GM21447 (cell line): ENCODE measurements at regions not wholly inside any gene's neighbourhood (a gene's known extent, or its start where the extent isn't known, plus 50 kb on each side); places are given as distances from the start of the nearest gene placed in this dataset.
"Not testable (repeated sequence)": the region's sequence is repeated elsewhere in the genome, so short reads cannot be mapped to it uniquely, and the experiment has no call there.

Experiments used
- ATAC-seq: cut with Tn5 transposase; IDR thresholded peaks from one replicate; pipeline ENCODE4 v1.9.1; 2021; ENCODE audit not compliant: unreplicated experiment

DNA sequence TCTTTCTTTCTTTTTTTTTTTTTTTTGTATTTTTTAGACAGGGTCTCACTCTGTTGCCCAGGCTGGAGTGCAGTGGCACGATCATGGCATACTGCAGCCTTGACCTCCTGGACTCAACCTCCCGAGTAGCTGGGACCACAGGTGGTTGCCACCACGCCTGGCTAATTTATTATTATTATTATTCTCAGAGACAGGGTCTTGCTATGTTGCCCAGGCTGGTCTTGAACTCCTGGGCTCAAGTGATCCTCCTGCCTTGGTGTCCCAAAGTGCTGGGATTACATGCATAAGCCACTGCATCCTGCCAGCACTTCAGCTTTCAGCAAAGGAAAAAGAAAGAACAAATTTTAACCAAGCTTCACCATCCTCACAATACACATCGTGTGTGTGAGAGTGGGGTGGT lies 97.9 kb upstream of the SERBP1 start:
- no peak for ATAC-seq

DNA sequence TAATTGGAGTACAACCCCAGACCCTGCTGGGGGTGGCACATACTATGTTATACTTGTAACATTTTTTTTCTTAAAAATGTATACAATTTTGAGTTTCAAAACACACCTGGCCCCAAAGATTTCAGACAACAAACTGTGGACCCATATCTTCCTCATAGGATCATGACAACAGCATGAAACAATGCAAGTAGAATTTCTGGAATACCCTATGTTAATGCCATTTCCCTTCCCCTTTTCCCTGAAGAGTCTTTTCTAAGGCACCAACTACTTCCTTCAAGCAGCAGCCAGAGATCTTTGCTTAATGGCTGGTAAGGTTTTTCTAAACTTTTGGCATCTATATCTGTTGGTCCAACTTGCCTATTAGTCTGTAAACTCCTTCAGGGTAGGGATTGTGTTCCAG lies 99.9 kb upstream of the SERBP1 start:
- ATAC-seq, result no peak

DNA sequence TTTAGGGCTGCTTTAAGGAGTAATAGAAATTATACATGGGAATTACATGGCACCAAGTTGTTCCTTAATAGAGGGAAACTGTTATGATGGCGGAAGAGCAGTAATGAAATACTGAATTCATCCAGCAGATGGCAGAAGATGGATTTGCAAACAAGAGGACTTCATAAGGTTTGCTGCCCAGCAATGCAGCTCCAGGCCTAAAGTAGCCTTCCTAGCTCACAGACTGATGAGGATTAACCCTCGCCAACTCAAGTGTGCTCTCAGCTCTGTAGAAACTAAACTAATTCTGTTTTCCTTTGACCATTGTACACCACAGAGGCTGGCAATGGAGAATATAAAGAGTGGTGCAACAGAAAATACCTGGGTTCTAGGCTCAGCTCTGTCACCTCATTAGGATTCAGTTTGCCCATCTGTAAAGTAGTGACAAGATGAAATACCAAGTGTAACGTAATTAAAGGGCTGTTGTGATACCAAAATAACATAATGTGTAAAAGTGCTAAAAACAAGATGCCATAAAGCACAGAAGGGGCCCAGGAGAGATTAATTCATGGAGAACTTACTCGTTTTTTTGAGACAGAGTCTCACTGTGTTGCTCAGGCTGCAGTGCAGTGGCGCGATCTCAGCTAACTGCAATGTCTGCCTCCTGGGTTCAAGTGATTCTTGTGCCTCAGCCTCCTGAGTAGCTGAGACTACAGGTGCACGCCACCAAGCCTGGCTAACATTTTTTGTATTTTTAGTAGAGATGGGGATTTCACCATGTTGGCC lies 102.4 kb upstream of the SERBP1 start:
- ATAC-seq, result no peak

- no peak for ATAC-seq
Observed at GRCh38 chr1:67534627-67535065, 104.4 kb upstream of the SERBP1 start.

- peak; percentile 88 for ATAC-seq
Observed at GRCh38 chr1:67535474-67535873, 105.3 kb upstream of the SERBP1 start.

GRCh38 chr1:67536957-67537666 lies 106.9 kb upstream of the SERBP1 start:
- ATAC-seq, result no peak

GRCh38 chr1:67537667-67538018 lies 107.4 kb upstream of the SERBP1 start:
- no peak for ATAC-seq

GRCh38 chr1:67540025-67540732 lies 110.0 kb upstream of the SERBP1 start:
- ATAC-seq, result no peak

DNA sequence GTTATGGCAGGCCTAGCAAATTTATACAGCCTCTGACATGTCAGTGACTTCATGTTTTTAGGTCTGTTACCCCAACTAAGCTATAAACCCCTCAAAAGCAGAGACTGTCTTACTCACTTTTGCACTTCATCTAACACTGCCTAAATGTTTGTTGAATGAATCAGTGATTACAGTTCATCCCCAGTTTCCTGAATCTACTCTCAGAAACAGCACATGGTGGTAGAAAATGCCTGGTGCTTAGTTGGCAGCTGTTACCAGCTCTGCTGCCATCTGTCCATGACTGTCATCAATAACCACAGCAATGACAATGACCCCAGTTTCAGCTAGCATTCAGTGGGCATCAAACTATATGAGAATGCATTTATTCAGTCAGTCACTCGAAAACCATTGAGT lies 110.5 kb upstream of the SERBP1 start:
- no peak for ATAC-seq

- ATAC-seq, result no peak
Observed at GRCh38 chr1:67542747-67543146, 112.5 kb upstream of the SERBP1 start.

DNA sequence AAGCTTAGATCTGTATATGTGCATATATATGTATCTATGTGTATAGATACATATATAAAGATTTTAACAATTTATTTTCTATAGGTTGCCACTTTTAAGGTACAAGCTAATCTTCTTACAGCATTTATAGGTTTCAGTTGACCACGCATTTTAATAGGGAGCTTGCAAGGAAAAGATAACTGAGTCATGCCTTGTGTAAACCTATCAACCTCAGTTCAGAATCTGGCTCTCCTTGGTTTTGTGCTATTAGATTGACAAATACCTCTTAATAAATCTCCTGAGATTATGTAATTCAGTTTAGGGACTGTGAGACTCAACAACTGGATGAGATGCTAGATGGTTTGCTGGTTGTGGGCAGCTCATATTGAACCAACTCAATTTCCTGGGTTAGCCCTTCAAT lies 114.7 kb upstream of the SERBP1 start:
- ATAC-seq, result no peak

DNA sequence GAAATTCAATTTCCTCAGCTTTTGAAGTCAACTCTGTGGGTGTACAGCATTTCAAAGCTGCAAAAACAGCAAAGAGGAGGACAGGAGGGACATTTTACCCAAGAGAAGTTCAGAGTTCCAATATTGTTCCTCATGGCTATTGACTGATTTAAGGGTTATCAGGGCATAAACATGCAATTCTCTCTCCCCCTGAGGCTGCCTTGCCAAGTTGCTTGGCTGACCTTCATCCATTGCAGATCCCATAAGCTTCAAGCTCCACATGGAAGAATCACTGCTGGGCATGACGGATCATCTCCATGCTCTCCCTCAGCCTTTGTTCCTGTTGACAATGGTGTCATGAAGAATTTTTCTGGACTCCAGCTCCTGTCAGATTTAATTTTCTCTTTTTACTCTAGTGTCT lies 115.2 kb upstream of the SERBP1 start:
- no peak for ATAC-seq

- no peak for ATAC-seq
Observed at GRCh38 chr1:67551375-67551774, 121.2 kb upstream of the SERBP1 start.

DNA sequence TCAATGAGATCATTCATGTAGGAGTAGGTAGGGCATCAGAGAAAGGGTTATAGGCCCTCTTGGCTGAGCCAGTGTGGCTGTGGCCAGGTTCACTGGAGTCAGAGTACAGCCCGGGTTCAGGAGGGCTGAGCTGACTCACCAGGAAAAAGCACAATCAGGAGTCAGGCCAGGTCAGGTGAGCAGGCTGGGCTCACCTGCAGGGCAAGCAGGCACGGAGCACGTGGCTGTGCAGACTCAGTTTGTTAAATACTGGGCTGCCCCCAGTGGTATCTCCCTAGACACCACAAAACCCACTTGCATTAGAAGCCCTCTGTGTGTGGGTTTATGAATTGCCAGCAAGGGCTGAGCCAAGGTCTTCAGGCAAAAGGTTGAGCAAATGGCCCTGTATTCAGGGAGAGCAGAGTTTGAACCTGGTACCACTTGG lies 122.1 kb upstream of the SERBP1 start:
- ATAC-seq, result no peak

DNA sequence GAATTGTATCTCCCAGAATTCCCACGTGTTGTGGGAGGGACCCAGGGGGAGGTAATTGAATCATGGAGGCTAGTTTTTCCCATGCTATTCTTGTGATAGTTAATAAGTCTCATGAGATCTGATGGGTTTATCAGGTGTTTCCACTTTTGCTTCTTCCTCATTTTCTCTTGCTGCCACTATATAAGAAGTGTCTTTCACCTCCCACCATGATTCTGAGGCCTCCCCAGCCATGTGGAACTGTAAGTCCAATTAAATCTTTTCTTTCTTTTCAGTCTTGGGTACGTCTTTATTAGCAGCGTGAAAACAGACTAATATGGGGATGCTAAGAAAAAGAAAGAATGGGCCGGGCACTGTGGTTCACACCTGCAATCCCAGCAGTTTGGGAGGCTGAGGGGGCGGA lies 124.0 kb upstream of the SERBP1 start:
- not testable (repeated sequence) for ATAC-seq

GRCh38 chr1:67555461-67556296 lies 125.5 kb upstream of the SERBP1 start:
- no peak for ATAC-seq

DNA sequence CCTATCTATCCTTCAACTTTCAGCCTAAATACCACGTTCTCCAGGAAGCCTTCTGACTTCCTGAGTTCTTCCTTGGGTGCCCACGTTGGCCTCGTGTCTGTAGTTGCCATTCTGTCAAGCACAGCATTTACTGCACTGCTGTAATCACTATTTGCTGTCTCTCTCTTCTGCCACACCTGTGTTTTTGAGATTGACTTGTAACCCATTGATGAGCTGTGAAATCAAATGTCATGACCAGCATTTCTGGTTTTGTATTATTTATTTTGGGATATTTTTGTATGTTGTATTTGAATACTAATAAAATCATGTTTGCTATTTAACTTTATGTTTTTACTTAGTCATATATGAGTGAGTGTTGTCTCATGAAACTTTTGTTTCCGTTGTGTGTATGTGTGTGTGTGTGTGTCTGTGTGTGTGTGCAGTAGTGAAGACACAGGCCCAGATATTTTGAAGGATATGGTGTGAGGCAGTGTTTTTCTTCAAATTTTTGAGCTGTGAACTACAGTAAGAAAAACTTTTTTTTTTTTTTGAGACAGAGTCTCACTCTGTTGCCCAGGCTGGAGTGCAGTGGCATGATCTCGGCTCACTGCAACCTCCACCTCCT lies 126.2 kb upstream of the SERBP1 start:
- no peak for ATAC-seq

GRCh38 chr1:67557696-67558448 lies 127.1 kb upstream of the GADD45A start:
- no peak for ATAC-seq

DNA sequence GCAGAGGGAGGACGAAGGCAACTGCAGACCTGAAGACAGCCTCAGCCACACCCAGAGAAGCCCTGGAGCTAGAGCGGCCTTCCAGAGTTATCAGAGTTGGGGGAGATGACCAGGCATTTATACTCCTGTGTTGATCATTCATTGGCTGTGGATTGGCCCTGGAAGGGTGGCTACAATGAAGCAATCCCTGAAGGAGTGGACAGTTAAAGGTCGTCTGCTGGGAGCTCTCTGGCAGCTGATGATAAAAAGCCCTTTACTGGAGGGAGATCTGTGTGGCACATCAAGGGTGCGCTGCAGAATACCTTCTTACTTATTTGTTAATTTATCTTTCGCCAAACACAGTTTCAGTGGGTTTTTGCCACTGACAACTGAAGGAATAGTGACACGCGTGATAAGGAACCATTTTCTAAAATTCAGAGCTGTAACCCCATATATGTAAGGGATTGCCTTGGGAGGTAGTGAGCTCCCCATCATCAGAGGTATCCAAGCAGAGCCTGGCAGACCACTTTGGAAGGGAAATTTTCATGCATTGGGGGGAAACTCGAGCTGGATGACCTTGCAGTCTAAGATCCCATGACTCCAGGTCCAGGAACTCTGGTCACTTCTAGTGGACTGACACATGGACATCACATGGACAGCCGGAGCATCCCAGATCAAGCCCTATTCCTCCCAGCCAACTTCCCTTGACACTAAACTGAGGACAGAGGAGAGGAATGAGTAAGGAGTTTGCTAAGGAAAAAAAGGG lies 126.4 kb upstream of the GADD45A start:
- no peak for ATAC-seq
